GM12874 (cell line): ENCODE measurements at regions not wholly inside any gene's neighbourhood (a gene's known extent, or its start where the extent isn't known, plus 50 kb on each side); places are given as distances from the start of the nearest gene placed in this dataset.

Experiments used
- CTCF ChIP-seq: IDR thresholded peaks from 2 replicates; pipeline ENCODE4 v1.5.1; 2011; ENCODE audit warnings: low read depth, mild to moderate bottlenecking, control low read depth, low read length, moderate library complexity; ENCODE audit not compliant: insufficient read depth

GRCh38 chr16:73915935-73916334 is 380.7 kb upstream of the PSMD7 start:
- TF ChIP-seq CTCF: no peak

GRCh38 chr16:73915140-73915539 is 381.5 kb upstream of the PSMD7 start:
- no peak for TF ChIP-seq CTCF

GRCh38 chr16:73912850-73913249 is 383.8 kb upstream of the PSMD7 start:
- no peak for TF ChIP-seq CTCF

- TF ChIP-seq CTCF: no peak
These were observed 384.3 kb upstream of the PSMD7 start for GRCh38 chr16:73912281-73912680.

- no peak for TF ChIP-seq CTCF
These were observed 387.0 kb upstream of the PSMD7 start for GRCh38 chr16:73909529-73910035.

GRCh38 chr16:73891129-73891542 is 405.5 kb upstream of the PSMD7 start:
- TF ChIP-seq CTCF: no peak

GRCh38 chr16:73890186-73891128 is 406.2 kb upstream of the PSMD7 start:
- TF ChIP-seq CTCF: no peak
